GM21529 (cell line): ENCODE measurements at regions not wholly inside any gene's neighbourhood (a gene's known extent, or its start where the extent isn't known, plus 50 kb on each side); places are given as distances from the start of the nearest gene placed in this dataset.
"Not testable (repeated sequence)": the region's sequence is repeated elsewhere in the genome, so short reads cannot be mapped to it uniquely, and the experiment has no call there.

Experiments
- ATAC-seq: cut with Tn5 transposase; IDR thresholded peaks from one replicate; pipeline ENCODE4 v1.9.1; 2021; ENCODE audit not compliant: unreplicated experiment

DNA sequence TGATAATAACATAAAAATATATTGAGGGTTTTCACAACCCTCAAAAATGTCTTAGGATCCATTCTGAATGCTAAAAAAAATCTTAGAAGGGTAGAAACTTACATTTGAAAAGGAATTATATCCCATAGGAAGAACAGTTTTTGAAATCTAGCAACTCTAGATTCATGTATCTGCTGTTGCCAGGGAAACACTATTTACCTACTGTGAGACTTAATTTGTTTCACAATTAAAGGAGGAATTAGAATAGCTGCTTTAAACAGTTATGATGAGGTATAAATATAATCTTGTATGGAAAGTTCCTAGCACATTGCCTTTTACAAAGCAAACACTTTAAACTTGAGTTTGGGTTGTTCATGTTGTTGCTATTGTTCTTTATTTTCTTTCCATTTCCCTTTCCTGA is 988.2 kb downstream of the SUCLG1 start:
- ATAC-seq: no peak

GRCh38 chr2:83464444-83464843 is 994.6 kb downstream of the SUCLG1 start:
- ATAC-seq: no peak

GRCh38 chr2:83462881-83463280 is 996.2 kb downstream of the SUCLG1 start:
- no peak for ATAC-seq

GRCh38 chr2:83461135-83461534 is 997.9 kb downstream of the SUCLG1 start:
- ATAC-seq: no peak

DNA sequence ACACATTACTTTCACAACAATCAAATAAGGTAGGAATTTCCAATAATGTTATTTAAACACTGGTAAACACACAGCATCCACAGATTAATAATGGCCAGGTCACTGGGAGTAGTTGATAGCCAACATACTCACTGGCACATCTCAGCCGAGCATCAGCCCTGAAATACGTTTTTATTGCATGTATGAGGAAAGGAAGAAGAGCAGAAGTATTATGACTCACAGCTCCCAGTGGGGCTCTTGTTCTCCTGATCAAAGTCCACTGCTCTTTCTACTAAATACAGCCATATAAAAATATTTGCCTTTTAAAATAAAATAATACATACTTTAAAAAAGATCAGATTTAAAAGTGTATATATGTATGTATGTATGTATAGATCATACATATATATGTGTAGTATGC is 999.6 kb downstream of the SUCLG1 start:
- no peak for ATAC-seq

DNA sequence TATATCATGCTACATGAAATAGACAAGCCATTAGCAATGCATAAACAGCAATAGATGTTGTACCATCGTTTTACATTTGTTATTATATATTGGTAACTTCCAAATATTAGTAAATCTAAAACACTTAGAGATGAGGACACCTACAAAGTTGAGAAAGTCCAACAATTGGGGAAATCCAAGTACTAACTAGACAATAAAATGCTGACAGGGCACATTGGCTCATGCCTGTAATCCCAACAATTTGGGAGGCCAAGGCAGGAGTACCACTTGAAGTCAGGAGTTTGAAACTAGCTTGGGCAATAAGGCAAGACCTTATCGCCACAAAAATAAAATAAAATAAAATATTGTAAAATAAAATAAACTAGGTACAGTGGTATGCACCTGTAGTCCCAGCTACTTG is 1023.1 kb downstream of the SUCLG1 start:
- ATAC-seq: no peak

GRCh38 chr2:83420993-83421392 is 1038.1 kb downstream of the SUCLG1 start:
- no peak for ATAC-seq

DNA sequence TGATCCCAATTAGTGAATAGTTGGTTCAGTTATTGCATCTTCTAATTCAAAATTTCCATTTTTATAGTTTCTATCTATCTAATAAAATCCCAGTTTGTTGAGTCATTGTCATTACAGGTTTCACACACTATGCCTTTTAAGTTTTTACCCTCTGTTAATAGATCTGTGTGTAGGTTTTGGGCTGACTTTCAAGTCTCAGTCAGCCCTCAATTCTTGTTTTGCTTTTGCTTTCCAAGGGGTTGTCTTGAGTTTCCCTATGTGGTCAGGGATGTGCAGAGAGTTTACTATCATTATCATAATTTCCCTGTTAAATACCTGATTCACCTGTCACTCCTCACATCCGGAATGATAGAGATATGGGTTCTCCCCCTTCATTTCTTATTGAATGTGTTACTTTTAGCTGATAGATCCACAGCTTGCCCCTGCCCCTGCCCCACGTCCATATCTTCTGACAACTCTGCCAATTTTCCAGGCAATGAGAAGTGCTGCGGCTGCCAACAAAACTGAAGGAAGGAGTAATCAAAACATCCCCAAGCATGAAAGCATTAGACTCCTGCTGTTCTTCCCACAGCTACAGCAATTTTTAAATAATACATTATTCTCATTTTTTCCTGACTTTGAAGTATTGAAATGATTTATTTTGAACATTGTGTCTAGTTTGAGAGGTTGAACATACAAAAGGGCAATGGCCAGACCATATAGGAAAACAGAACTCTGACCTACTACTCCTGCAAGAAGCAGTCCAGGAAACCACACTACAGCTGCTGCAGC is 1064.8 kb downstream of the SUCLG1 start:
- no peak for ATAC-seq

DNA sequence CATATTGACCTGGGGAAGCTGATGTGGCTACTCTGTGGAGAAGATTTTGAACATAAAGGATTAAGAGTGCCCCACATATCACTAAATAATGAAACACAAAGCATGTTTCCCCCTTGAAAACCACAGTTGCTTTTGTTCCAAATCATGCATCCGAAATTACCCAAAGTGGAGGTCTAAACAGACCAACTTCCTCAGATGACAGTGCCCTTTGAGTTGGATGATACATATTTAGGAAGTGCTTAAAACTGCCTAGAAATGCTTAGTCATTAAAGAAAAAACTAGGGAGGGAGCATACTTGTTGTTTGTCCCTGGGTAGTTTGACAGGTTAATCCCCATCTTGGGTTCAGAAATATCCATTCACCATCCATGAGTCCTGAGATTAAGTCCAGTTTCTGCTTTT is 1070.3 kb downstream of the SUCLG1 start:
- no peak for ATAC-seq

DNA sequence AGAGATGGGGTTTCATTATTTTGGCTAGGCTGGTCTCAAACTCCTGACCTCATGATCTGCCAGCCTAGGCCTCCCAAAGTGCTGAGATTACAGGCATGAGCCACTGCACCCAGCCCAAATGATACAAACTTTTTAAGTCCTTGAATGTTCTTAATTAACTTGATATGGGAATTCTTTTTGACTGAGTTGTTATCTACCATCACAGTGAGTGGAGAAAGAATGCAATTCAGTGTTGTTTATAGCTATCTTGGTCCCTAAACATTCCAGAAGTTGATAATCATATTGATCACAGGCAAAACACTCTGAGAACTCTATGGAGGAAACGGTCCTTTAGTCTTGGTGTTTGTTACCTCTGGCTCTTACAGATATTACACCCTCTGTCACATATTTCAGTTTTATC is 1072.5 kb downstream of the SUCLG1 start:
- ATAC-seq: no peak

DNA sequence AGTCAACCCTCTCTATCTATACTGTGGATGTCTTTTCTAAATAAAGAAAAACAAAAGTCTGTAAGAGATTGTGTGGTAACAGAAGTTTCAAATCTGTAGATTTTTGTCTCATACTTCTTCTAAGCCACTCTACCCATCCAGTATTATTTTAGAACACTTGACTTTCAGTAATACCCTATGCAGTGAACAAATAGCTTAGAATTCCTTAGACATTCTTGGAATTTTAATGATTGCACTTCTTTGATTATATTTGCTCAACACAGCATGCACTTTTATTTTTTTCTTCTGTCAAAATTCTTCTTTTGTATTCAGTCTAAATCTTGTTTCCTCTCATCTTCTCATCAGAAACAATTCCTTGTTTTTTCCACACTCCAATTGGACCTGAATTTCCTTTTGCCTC is 1080.2 kb downstream of the SUCLG1 start:
- ATAC-seq: no peak

DNA sequence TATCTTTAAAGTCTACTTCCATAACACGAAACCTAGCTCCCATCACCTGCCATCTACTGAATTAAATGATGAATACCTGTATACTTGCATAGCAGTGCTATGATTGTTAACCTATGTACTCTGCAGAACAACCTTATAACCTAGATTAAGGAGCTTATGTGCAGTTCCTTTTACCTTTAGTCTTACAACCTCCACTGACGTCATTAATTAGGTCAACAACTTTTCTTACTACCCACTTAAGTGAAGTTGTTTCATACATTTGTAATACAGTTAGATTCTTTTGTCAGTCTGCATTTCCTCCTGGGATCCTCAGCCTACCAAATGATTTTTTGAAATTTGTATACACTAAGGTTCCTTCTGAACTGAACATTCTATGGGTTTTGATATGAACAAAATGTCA is 1082.3 kb downstream of the SUCLG1 start:
- ATAC-seq: no peak

GRCh38 chr2:83370419-83370762 is 1088.7 kb downstream of the SUCLG1 start:
- no peak for ATAC-seq

DNA sequence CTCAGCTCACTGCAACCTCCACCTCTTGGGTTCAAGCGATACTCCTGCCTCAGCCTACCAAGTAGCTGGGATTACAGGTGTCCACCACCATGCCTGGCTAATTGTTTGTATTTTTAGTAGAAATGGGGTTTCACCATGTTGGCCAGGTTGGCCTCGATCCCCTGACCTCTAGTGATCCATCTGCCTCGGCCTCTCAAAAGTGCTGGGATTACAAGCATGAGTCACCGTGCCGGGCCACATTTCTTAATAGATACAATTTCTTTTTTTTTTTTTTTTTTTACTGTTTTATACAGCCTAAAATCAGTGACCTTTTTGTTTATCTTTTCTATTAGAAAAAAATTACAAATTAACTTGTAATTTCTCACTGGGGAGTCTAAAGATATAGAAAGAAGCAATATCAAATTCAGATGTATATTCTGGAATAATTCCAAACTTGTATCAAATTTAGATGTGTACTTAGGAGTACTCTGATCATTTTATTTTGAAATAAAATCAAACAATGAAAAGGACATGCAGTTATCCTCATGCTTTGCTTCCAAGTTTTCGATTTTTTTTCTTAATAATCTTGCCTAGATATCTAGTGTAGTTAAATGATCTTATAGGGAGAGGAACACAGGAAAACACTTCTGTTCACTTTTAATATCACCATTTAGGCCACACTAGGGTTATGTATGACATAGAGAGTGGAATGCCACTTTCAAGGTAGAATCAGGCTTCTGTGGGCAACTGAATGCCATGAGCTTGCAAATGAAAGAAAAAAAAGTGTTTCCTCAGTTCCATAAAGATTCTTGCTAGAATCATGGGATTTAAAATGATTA is 1089.3 kb downstream of the SUCLG1 start:
- ATAC-seq: no peak

DNA sequence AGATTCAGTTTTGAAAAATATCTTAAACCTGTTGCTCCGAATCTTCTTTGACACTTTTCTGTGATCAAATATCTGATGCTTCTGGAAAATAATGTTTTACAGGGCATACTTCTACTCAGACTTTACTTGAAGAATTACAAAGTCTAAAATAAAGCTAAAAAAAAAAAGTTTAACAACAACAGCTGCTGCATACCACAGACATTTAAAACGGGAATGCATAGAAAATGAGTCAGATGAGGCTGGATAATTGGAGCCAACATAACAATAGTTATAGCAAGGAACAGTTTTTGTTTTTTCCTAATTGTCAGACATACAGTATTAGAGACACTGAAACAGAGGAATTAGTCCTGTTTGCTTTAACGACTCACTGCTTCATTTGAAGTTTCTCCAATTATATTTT is 1090.2 kb downstream of the SUCLG1 start:
- ATAC-seq: no peak

GRCh38 chr2:83368461-83368860 is 1090.6 kb downstream of the SUCLG1 start:
- no peak for ATAC-seq

DNA sequence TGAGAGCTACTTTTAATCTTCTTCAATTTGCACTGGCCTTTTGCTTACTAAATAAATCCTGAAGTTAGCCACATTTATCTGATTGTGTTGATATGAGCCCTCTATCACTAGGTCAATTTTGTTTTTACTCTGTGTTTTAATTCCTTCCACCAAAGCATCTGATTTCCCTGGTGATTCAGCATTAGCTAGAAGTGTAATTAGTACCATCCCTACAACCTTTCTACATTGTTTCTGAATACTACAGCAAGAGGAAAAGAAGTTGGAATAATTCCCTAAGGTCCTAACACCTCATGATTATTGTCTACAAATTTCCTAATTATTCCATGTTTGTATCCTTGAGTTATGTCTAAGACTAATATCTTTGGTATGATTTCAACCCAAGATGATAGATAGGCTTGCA is 1093.6 kb downstream of the SUCLG1 start:
- no peak for ATAC-seq

- no peak for ATAC-seq
Observed at GRCh38 chr2:83364264-83364663, 1094.8 kb downstream of the SUCLG1 start.

DNA sequence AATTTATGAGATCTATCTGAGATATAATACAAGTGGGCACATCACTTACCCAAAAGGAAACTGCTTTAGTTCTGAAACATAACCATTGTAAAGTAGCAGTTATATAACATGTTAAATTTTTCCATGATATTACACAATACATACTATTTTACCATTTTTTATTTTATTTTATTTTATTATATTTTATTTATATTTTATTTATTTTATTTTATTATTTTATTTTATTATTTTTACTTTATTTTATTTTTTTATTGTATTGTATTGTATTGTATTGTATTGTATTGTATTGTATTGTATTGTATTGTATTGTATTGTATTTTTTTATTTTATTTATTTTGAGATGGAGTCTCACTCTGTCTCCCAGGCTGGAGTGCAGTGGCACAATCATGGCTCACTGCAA is 1095.9 kb downstream of the SUCLG1 start:
- ATAC-seq: not testable (repeated sequence)

GRCh38 chr2:83359336-83359735 is 1099.7 kb downstream of the SUCLG1 start:
- no peak for ATAC-seq

DNA sequence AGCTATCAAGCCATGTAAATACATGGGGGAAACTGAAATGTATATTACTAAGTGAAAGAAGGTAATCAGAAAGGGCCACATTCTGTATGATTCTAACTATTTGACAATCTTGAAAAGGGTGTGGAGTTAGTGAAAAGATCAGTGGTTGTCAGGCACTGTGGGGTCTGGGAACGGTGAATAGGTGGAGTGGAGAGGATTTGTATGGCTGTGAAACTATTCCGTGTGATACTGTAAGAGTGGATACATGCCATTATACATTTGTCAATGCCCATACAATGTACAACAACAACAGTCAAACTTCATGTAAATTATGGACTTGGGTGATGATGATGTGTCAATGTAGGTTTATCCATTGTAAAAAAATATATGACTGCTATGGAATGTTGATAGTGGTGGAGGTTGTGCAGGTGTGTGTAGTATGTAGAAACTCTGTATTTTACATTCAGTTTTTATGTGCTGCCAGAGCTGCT is 1116.2 kb downstream of the SUCLG1 start:
- no peak for ATAC-seq

DNA sequence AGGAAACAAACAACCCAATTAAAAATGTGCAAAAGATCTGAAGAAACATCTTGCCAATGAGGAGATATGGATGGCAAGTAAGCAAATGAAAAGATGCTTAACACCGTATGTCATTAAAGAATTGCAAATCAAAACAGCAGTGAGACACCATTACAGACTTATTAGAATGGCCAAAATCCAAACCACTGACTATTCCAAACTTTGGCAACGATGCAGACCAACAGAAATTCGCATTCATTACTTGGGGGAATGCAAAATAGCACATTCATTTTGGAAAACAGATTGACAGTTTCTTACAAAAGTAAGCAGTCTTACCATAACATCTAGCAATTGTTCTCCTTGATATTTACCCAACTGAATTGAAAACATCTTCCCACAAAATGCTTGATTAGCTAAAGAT is 1118.7 kb downstream of the SUCLG1 start:
- no peak for ATAC-seq
